ENCODE measurements at regions not wholly inside any gene's neighbourhood (a gene's known extent, or its start where the extent isn't known, plus 50 kb on each side); places are given as distances from the start of the nearest gene placed in this dataset.
"Not testable (repeated sequence)": the region's sequence is repeated elsewhere in the genome, so short reads cannot be mapped to it uniquely, and the experiment has no call there.

DNA sequence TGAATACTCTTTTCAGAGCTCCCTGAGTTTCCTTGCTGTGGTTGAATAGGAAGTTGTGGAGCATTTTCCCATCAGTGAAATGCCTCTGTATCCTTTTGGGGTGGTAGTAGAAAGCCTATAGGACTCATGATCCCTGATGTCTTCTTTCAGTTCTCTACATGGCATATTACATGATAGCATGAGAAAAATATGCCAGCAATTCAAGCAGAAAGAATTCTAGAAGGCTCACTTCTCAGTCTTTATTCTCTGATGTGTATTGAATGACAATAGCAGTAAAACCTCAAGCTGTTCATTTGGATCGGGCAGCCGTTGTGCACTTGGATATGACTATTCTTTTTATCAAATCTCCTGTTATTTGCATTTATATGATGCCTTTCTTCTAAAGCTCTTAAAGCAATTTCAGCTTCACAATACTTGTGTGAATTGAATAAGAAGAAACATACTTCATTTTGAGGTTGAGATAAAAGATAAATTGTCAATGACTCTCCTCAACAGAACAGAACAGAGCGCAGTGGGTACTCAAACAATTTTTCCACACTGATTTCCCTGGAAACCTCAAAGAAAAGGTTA, 251.5 kb upstream of the FBXO33 start:
- in situ Hi-C loops (cut with HindIII; ENCODE audit: low pct_ligation_motif_present, low pct_unique_long_range_greater_than_20kb, low sequenced_read_pairs), result no loop called here

DNA sequence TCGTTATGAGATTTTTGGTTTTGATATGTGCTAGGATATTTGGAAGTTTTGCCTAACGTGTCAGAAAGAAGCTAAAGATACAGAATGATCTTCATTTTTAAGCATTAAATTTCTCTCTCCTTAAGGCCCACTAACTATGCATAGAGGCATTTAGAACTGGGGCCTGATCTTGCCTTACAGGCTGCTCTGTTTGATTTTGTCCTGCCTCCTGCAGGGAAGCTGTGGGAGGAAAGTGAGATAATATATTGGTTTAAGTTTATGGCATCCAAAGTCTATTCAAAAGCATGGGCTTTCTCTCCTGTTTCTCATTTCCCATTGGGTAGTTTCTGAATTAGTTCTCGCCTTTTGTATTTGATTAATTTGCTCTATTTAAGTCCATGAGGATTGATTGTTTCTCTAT, 250.3 kb upstream of the FBXO33 start:
- in situ Hi-C loops (cut with HindIII; ENCODE audit: low pct_ligation_motif_present, low pct_unique_long_range_greater_than_20kb, low sequenced_read_pairs), result no loop called here
- no peak for DNase-seq

More for the DNA sequence above, 251.5 kb upstream of the FBXO33 start:
- DNase-seq, result no peak

DNA sequence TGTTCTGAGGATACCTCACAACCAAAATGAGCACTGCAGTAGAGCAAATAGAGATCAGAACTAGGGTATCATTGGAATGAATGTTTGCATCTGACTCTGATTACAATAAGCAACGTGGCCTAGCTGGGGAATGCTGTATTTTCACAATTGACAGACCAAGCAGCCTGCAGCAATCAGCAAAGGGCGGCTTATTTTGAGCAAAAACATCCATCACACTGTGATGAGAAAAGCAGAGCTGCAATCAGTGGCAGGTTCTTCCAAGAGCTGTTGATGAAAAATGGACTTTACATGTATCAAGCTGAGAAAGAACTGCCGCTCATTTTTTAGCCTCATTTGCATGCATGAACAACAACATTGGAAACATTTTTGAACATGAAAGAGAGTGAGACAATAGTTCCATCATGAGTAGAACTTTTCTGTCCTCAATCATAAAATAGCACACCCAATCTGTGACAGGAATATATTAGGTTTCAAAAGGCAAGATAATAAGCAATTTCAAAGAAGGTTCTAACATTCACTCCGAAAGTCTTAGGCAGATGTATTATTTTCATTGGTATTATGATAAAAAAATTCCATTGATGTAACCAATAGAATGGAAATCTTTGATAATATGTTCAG, 249.7 kb upstream of the FBXO33 start:
- no peak for DNase-seq
- in situ Hi-C loops (cut with HindIII; ENCODE audit: low pct_ligation_motif_present, low pct_unique_long_range_greater_than_20kb, low sequenced_read_pairs), result no loop called here

DNA sequence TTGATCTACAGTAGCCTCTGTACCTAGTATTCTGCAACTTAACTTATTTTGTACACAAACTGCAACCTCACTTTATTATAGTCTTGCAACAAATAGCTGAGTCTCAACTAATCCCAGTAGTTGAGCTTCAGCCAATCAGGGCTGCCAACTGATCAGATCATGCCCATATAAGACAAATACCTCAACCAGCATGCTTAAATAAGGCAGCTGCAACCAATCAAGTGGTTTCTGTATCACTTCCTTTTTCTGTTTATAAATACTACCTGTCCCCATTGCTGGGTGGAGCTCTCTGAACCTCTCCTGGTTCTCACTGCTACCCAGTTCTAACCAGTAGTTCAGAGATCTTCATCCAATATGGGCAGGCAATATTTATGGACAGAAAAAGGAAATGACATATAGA, 248.5 kb upstream of the FBXO33 start:
- in situ Hi-C loops (cut with HindIII; ENCODE audit: low pct_ligation_motif_present, low pct_unique_long_range_greater_than_20kb, low sequenced_read_pairs), result no loop called here
- DNase-seq, result no peak

DNA sequence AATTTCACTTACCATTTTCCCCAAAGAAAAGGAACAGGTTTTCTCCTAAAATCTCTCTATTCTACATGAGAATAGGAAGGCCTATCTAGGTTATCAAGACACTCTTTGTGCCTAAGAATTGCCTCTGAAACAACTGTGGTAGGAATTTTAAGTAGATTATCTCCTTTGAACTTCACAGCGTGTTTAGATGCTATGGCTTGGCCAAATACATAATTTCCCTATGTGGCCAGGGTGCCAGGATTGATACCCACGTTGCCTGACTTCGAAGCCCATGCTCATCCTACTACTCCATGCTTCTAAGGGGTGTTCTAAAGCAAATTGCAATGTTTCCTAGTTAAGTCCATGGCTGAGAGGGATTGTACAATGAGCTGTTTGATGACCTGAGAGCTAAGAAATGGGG, 241.5 kb upstream of the FBXO33 start:
- no peak for DNase-seq

DNA sequence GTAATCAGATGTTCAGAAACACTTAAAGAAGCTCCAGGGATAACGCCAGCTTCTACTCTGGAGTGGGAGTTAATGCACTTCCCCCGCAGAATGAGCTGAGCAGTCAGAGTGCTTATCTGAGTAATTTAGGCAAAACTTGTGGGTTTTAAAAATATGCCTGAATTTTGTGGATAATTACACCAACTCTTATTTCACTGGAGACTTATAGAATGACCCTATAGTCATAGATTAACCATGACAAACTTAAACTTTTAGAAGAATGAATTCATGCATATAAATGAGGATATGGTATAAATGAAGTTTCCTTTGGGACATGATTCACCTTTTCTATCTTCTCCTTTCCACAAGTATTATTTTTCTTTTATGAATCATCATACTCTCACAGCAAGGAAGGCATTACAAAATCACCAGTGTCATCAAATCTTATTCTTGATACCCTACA, 241.1 kb upstream of the FBXO33 start:
- in situ Hi-C loops (cut with HindIII; ENCODE audit: low pct_ligation_motif_present, low pct_unique_long_range_greater_than_20kb, low sequenced_read_pairs), result no loop called here
- DNase-seq, result no peak

More for the DNA sequence above, 241.5 kb upstream of the FBXO33 start:
- in situ Hi-C loops (cut with HindIII; ENCODE audit: low pct_ligation_motif_present, low pct_unique_long_range_greater_than_20kb, low sequenced_read_pairs), result no loop called here

DNA sequence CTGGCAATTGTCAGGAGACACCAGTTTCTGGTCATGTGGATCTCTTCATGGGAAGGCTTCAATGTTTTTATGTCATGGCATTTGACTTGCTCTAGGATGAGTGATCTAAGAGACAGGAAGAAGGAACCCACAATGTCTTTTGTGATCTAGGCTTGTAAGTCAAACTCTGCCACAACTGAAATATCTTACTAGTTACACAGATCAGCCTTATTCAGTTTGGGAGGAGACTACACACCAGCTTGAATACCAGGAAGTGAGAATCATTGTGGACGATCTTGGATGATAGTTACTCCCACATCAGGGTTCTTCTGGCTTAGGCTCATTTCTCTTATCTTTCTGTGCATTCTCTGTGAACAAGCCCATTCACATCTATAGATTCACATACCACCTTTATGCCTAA, 236.2 kb upstream of the FBXO33 start:
- in situ Hi-C loops (cut with HindIII; ENCODE audit: low pct_ligation_motif_present, low pct_unique_long_range_greater_than_20kb, low sequenced_read_pairs), result no loop called here
- DNase-seq, result no peak

DNA sequence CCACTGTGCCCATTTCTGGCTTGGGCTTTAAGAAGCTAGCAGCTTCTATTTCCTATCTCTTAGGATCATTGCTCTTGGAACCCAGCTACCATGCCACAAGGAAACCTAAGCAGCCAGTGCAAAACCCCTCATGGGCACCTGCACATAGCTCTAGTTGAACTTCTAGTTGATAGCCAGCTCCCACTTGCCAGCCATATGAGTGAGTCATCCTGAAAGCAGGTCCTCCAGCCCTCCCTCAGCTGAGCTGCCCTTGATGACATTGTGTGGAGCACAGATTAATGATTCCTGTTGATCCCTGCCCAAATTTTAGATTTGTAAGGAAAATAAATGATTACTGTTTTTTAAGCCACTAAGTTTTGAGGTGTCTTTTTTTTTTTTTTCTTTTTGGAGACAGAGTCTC, 234.2 kb upstream of the FBXO33 start:
- in situ Hi-C loops (cut with HindIII; ENCODE audit: low pct_ligation_motif_present, low pct_unique_long_range_greater_than_20kb, low sequenced_read_pairs), result no loop called here
- no peak for DNase-seq

DNA sequence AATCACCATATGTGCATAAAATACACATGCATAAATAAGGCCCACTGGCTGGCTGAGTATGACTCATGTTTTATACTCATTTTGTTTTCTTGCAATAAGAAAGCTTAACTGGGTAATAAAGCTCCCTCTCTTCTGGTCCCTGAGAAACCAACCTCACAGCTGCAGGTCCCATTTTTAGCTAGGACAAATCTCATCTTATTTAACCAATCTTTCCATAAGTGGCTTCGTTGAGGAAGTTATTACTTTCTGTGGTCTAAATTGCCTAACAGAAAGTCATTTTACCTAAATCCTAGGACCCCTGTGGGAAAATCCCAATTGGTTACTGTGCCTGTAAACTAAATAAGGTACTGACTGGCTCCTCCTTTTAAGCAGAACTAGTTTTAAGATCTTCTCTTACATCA, 232.8 kb upstream of the FBXO33 start:
- DNase-seq, result no peak
- in situ Hi-C loops (cut with HindIII; ENCODE audit: low pct_ligation_motif_present, low pct_unique_long_range_greater_than_20kb, low sequenced_read_pairs), result no loop called here

DNA sequence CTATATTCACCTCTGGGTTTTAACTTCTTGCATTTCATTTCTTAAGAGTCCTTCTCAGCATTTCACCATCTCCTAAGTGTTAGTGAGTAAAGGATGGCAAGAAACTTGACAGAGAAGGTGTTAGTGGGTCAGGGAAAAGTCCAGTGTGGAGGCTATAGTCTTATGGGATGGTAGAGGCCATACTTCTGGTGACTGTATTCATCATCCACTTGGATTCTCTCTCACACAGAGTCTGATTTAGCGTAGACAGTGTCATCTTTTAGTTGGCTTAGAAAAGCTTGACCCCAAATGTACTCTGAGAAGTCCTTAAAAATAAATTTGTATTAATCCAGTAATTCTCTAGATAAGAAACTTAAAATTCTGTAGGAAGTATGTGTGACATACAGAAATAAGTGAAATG, 232.4 kb upstream of the FBXO33 start:
- DNase-seq, result no peak
- in situ Hi-C loops (cut with HindIII; ENCODE audit: low pct_ligation_motif_present, low pct_unique_long_range_greater_than_20kb, low sequenced_read_pairs), result no loop called here

DNA sequence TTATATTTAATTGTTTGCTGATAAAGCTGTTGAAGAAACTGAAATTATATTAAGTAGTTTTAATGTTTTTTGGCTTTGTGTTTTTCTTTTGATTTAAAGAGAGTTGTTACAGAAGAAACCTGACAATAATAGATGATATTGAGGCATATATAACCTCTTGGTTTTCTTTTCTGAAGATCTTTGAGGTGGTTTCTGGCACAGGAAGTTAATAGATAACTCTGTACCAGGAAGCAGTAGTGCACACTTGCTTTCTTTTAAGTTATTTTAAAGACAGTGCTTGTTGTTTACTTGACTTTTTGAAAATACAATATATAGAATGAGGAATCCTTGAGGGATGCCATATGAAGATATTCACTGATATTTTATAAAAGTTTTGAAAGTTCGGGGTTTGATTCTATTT, 209.0 kb upstream of the FBXO33 start:
- DNase-seq, result no peak
- in situ Hi-C loops (cut with HindIII; ENCODE audit: low pct_ligation_motif_present, low pct_unique_long_range_greater_than_20kb, low sequenced_read_pairs), result no loop called here

DNA sequence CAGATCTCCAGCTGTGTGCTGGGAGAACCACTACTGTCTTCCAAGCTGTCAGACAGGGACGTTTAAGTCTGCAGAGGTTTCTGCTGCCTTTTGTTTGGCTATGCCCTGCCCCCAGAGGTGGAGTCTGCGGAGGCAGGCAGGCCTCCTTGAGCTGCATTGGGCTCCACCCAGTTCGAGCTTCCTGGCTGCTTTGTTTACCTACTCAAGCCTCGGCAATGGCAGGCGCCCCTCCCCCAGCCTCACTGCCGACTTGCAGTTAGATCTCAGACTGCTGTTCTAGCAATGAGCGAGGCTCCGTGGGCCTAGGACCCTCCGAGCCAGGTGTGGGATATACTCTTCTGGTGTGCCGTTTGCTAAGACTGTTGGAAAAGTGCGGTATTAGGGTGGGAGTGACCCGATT, 206.8 kb upstream of the FBXO33 start:
- in situ Hi-C loops (cut with HindIII; ENCODE audit: low pct_ligation_motif_present, low pct_unique_long_range_greater_than_20kb, low sequenced_read_pairs); DNase-seq: not testable (repeated sequence)

DNA sequence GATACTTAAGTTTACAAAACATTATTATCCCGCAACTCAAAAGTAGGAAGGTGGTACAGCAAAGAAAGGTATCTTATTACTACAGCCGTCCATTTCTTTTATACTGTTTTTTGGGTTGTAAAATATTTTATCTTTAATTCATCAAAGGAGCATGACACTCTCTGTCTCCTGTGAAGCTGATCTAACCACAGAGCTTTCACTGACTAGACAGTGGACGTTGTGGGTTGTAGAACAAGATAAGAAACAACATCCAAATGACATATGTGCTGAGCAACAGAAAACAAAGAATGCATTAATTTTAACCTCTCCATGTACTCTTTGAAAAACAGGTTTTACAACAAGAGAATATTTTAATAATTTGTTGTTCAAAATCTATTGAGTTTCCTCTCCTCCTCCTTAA, 195.9 kb upstream of the FBXO33 start:
- no peak for DNase-seq
- in situ Hi-C loops (cut with HindIII; ENCODE audit: low pct_ligation_motif_present, low pct_unique_long_range_greater_than_20kb, low sequenced_read_pairs), result no loop called here

DNA sequence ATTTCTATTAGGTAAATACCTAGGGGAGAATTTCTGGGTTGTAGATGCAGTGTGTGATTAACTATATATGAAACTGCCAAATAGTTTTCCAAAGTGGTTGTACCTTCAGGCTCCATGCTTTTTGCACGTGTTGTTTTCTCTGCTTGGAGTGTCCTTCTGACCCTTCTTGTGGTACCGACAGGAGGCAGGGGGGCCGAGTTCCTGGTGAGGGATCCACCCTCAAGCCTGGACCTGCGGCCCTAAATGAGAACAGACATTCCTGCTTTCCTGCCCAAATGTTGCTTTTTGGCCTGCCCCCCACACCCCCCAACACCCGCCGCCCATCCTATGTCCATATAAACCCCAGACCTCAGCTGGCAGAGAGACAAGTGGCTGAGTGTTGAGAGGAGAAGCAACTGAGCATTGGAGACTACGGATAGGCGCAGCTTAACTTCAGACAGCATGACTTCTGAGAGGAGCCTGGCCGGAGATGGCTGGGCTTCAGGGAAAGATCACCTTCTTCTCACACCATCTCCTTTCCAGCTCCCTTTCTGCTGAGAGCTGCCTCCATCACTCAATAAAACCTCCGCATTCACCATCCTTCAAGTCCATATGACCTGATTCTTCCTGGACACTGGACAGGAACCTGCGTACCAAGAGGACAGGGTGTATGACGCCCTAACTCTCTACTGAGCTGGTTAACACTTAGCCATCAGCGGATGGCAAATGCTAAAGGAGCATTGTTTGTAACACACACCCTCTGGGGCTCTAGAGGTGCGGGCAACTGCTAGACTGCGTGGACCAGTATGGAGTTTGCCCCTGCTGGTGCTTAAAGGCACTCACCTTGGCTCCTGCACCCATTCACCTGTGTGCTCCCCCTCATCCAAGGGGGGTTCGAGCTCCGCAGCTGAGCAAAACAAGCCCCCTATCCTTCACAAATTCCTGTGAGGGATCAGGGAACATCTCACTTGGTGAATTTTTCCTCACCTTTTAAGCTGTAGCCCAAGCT, 194.7 kb upstream of the FBXO33 start:
- in situ Hi-C loops (cut with HindIII; ENCODE audit: low pct_ligation_motif_present, low pct_unique_long_range_greater_than_20kb, low sequenced_read_pairs), result no loop called here
- no peak for DNase-seq

DNA sequence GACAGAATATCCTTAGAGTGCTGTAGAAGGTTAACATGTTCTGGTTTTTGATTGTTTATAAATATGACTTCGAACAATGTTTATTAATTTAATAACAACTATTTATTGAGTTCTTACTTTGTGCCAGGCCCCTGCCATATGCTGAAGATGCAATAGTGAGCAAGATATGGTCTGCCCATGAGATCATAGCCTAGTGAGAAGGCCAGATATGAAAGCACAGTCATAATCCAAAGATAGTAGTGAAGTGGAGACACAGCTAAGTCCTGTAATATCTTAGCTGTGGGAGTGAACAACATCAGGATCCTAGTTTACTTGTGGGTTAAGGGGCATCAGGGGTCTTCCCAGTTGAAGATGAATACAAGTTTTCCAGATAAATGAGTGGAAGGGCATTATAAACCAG, 189.4 kb upstream of the FBXO33 start:
- in situ Hi-C loops (cut with HindIII; ENCODE audit: low pct_ligation_motif_present, low pct_unique_long_range_greater_than_20kb, low sequenced_read_pairs), result no loop called here
- DNase-seq, result no peak

DNA sequence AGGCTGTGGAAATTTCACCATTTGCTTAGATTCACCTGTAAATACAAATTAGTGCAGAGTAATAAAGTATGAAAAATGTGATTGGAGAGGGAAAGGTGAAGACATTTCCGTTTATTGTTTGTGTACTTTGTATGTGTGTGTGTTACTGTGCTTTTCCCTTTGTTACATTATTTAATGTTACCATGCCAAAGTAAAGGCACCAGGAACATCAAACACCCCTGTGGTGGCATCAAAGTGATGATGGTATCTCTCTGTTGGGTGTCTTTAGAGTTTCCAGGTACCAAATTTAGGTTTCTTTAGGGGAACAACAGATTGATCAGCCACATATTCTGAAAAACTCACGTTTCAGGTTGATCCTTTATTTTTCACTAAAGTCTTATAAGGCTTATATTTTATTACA, 189.0 kb upstream of the FBXO33 start:
- no peak for DNase-seq
- in situ Hi-C loops (cut with HindIII; ENCODE audit: low pct_ligation_motif_present, low pct_unique_long_range_greater_than_20kb, low sequenced_read_pairs), result no loop called here

DNA sequence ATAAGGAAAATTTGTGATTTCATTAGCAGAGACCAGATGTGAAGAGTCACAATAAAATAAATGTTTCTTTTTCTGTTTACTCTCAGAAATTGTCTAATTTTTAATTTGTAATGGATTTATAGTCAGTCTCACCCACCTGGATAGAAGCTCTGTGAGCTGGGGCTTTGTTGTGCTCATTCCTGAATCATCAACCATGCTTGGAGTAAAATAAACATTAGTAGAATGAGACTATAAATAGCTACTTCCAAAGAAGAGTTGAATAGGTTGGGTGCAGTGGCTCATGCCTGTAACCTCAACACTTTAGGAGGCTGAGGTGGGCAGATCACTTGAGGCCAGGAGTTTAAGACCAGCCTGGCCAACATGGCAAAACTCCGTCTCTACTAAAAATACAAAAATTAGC, 185.3 kb upstream of the FBXO33 start:
- no peak for DNase-seq
- in situ Hi-C loops (cut with HindIII; ENCODE audit: low pct_ligation_motif_present, low pct_unique_long_range_greater_than_20kb, low sequenced_read_pairs), result no loop called here

DNA sequence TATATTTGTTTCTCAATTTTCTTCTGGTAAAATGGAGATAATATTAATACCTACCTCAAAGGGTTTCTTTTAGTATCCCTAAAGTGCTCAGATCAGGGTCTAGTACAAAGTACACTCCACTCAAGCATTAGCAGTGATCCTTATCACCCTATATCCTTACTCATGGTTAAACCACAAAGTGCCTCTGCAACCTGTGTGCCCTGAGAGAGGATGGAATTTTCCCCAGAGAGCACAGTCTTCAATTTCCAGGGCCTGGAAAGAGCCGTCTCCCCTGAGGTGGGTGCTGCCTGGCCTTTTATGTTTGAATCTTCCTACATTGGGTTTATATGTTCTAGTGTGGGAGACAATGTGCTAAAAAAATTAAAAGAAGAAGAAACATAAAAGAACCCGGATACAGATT, 183.1 kb upstream of the FBXO33 start:
- no peak for DNase-seq
- in situ Hi-C loops (cut with HindIII; ENCODE audit: low pct_ligation_motif_present, low pct_unique_long_range_greater_than_20kb, low sequenced_read_pairs), result no loop called here

DNA sequence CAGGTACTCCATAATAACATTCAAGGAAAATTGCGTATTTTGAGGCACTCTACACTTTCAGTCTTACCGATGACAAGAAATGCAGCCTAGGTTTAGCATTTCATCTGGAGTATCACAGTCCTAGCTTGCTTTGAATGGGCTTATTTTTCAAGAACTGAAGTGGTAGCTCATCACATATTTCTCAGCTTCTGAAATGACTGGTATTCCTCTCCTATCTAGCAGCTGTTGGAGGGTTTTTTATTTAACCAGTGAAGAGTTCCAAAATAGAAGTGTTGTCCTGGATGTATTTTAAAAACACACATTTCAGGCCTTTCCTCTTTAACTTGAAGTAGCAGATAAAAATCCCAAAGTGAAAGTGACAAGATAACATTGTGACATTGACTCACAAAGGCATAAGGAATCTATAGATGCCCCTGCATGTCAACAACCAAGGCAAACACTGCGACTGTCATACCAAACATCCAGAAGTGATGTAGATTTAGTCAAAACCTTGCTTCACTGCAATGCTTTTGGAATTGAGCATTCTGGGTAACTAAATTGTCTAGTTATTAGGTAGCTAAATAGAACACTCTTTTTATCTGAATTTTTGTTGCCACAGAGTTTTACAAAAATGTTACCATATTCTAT, 182.2 kb upstream of the FBXO33 start:
- no peak for DNase-seq
- in situ Hi-C loops (cut with HindIII; ENCODE audit: low pct_ligation_motif_present, low pct_unique_long_range_greater_than_20kb, low sequenced_read_pairs), result no loop called here

All from ACHN (cell line).